HepG2 (cell line): ENCODE measurements at regions not wholly inside any gene's neighbourhood (a gene's known extent, or its start where the extent isn't known, plus 50 kb on each side); places are given as distances from the start of the nearest gene placed in this dataset.

Experiments
- ARID2 ChIP-seq: sonication (generic); formaldehyde crosslinking; IDR thresholded peaks from 2 replicates; pipeline ENCODE4 v1.8.1; 2022; ENCODE audit warnings: mild to moderate bottlenecking, missing genetic modification reagents, borderline replicate concordance
- BORCS8-MEF2B ChIP-seq: sonication (generic); formaldehyde crosslinking; IDR thresholded peaks from 2 replicates; pipeline ENCODE4 v1.8.0; 2022; ENCODE audit warnings: mild to moderate bottlenecking, missing genetic modification reagents
- CREM ChIP-seq, 2 experiments: sonication (generic) in 1 of 2; formaldehyde crosslinking in 1 of 2; IDR thresholded peaks; 2 replicates each; pipeline versions ENCODE4 v1.4.0 to v1.6.1; 2016 to 2020; ENCODE audit warnings: antibody characterized with exemption in 1 of 2, mild to moderate bottlenecking in 1 of 2, missing genetic modification reagents in 1 of 2
- ZNF274 ChIP-seq: sonication (generic); formaldehyde crosslinking; IDR thresholded peaks from 2 replicates; pipeline ENCODE4 v1.5.1; 2020; ENCODE audit warnings: mild to moderate bottlenecking, missing genetic modification reagents
- TF ChIP-seq, protein P1 (sequence below): sonication (generic); formaldehyde crosslinking; IDR thresholded peaks from 2 replicates; pipeline ENCODE4 v1.4.0; 2020; ENCODE audit warnings: missing genetic modification reagents
- TF ChIP-seq, protein P2 (sequence below): sonication (generic); formaldehyde crosslinking; IDR thresholded peaks from 2 replicates; pipeline ENCODE4 v1.5.0; 2020; ENCODE audit warnings: mild to moderate bottlenecking, missing genetic modification reagents, moderate library complexity
- TF ChIP-seq, protein P3 (sequence below): IDR thresholded peaks from 2 replicates; pipeline ENCODE4 v1.6.1; 2012; ENCODE audit warnings: low read depth, low read length, improper control_type of control experiment

DNA sequence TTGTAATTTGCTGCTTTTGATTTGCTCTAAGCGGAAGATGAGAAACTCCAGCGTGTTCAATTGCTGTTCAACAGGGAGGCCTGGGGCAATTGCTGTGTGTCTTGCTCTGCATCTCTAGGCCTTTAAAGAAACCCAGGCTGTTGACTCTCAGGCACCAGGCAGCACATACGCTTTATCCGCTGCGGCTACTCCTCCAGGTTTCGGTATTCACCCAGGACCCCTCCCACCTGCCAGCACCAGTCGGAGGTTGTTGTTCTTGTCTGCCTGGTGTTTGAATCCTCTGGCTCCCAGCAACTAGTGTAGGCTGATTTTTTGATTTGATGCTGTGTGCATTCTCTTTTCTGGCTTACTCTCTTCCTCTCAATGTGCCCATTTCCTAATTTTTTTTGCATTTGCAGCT lies 383.1 kb downstream of the TSN start:
- TF ChIP-seq, protein P1, sequence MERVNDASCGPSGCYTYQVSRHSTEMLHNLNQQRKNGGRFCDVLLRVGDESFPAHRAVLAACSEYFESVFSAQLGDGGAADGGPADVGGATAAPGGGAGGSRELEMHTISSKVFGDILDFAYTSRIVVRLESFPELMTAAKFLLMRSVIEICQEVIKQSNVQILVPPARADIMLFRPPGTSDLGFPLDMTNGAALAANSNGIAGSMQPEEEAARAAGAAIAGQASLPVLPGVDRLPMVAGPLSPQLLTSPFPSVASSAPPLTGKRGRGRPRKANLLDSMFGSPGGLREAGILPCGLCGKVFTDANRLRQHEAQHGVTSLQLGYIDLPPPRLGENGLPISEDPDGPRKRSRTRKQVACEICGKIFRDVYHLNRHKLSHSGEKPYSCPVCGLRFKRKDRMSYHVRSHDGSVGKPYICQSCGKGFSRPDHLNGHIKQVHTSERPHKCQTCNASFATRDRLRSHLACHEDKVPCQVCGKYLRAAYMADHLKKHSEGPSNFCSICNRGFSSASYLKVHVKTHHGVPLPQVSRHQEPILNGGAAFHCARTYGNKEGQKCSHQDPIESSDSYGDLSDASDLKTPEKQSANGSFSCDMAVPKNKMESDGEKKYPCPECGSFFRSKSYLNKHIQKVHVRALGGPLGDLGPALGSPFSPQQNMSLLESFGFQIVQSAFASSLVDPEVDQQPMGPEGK (CRISPR knock-in tag) = no peak
- no peak for TF ChIP-seq CREM (IDR thresholded peaks at IDR 0.05)
- TF ChIP-seq CREM (CRISPR knock-in tag; IDR thresholded peaks at IDR 0.05) = no peak
- no peak for TF ChIP-seq ARID2 (CRISPR knock-in tag)
- no peak for TF ChIP-seq BORCS8-MEF2B
- TF ChIP-seq, protein P2, sequence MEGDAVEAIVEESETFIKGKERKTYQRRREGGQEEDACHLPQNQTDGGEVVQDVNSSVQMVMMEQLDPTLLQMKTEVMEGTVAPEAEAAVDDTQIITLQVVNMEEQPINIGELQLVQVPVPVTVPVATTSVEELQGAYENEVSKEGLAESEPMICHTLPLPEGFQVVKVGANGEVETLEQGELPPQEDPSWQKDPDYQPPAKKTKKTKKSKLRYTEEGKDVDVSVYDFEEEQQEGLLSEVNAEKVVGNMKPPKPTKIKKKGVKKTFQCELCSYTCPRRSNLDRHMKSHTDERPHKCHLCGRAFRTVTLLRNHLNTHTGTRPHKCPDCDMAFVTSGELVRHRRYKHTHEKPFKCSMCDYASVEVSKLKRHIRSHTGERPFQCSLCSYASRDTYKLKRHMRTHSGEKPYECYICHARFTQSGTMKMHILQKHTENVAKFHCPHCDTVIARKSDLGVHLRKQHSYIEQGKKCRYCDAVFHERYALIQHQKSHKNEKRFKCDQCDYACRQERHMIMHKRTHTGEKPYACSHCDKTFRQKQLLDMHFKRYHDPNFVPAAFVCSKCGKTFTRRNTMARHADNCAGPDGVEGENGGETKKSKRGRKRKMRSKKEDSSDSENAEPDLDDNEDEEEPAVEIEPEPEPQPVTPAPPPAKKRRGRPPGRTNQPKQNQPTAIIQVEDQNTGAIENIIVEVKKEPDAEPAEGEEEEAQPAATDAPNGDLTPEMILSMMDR (CRISPR knock-in tag) = no peak
- TF ChIP-seq, protein P3, sequence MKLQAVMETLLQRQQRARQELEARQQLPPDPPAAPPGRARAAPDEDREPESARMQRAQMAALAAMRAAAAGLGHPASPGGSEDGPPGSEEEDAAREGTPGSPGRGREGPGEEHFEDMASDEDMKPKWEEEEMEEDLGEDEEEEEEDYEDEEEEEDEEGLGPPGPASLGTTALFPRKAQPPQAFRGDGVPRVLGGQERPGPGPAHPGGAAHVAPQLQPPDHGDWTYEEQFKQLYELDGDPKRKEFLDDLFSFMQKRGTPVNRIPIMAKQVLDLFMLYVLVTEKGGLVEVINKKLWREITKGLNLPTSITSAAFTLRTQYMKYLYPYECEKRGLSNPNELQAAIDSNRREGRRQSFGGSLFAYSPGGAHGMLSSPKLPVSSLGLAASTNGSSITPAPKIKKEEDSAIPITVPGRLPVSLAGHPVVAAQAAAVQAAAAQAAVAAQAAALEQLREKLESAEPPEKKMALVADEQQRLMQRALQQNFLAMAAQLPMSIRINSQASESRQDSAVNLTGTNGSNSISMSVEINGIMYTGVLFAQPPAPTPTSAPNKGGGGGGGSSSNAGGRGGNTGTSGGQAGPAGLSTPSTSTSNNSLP = no peak
- no peak for TF ChIP-seq ZNF274 (CRISPR knock-in tag)
